Muscle layer of duodenum (tissue), 2 donors: ENCODE measurements at regions not wholly inside any gene's neighbourhood (a gene's known extent, or its start where the extent isn't known, plus 50 kb on each side); places are given as distances from the start of the nearest gene placed in this dataset.

ENCODE experiments used
- H3K27ac ChIP-seq: one replicate; pipeline ENCODE4 v1.7.0; 2013; ENCODE audit warnings: mild to moderate bottlenecking, low read length
- H3K27me3 ChIP-seq: one replicate; pipeline ENCODE4 v1.7.0; 2013; ENCODE audit warnings: low read depth, mild to moderate bottlenecking, control low read depth, low read length
- H3K36me3 ChIP-seq, 2 donors: one replicate each; pipeline ENCODE4 v1.7.0; 2013; ENCODE audit warnings: low read length in 2 of 2, control low read depth in 1 of 2, mild to moderate bottlenecking in 1 of 2; ENCODE audit not compliant: insufficient read depth in 2 of 2, control insufficient read depth in 1 of 2
- H3K4me1 ChIP-seq, 2 donors: one replicate each; pipeline ENCODE4 v1.7.0; 2013; ENCODE audit warnings: low read length in 2 of 2, mild to moderate bottlenecking in 2 of 2, control low read depth in 1 of 2, moderate library complexity in 1 of 2; ENCODE audit not compliant: insufficient read depth in 2 of 2, control insufficient read depth in 1 of 2
- H3K4me3 ChIP-seq, 2 donors: one replicate each; pipeline ENCODE4 v1.7.0; 2013; ENCODE audit warnings: low read length in 2 of 2, low read depth in 1 of 2, mild to moderate bottlenecking in 1 of 2
- H3K9me3 ChIP-seq, 2 donors: one replicate each; pipeline ENCODE4 v1.7.0; 2013; ENCODE audit warnings: low read length in 2 of 2, control low read depth in 1 of 2, mild to moderate bottlenecking in 1 of 2; ENCODE audit not compliant: control insufficient read depth in 1 of 2
- donor health status: healthy.

DNA sequence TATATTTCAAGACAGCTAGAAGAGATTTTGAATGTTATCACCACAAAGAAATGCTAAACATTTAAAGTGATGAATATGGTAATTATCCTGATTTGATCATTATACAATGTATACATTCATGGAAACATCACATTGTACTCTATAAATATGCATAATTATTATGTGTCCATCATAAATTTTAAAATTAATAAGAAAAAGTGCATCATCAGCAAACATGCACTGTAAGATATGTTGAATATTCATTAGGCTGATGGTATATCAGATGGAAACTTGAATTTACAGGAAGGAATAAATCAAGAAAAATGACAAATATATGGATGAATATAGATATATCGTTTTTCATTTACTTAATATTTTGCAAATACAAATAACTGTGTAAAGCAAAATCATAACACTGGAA lies 812.1 kb upstream of the INTU start:
- Histone ChIP-seq H3K4me3 (no peak overlapping the region), H3K9me3 (peaks cover 0 to 3% of the 10 kb centered on the region in 2 donors), H3K36me3 (no peaks in the 10 kb centered on the region), H3K27ac (no peak overlapping the region), H3K27me3 (no peaks in the 10 kb centered on the region), H3K4me1 (no peaks in the 10 kb centered on the region)

DNA sequence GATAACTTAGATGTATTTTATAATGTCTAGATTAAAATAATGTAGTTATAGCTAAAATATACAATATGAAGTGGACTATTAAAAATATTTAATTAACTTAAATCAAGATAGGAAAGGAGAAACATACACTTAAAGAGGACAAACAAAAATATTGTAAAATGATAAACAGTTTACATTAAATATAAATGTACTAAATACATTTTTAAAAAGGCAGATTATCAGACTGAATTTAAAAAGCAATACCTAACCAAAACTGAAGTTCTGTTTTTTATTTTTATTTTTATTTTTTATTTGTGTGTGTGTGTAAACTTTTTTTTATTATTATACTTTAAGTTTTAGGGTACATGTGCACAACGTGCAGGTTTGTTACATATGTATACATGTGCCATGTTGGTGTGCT lies 811.6 kb upstream of the INTU start:
- no peaks in the 10 kb centered on the region for H3K27me3 ChIP-seq
- H3K4me1 ChIP-seq: no peaks in the 10 kb centered on the region
- peaks cover 0 to 3% of the 10 kb centered on the region in 2 donors for H3K9me3 ChIP-seq
- H3K36me3 ChIP-seq: no peaks in the 10 kb centered on the region
- no peak overlapping the region for H3K27ac ChIP-seq
- no peak overlapping the region for H3K4me3 ChIP-seq

DNA sequence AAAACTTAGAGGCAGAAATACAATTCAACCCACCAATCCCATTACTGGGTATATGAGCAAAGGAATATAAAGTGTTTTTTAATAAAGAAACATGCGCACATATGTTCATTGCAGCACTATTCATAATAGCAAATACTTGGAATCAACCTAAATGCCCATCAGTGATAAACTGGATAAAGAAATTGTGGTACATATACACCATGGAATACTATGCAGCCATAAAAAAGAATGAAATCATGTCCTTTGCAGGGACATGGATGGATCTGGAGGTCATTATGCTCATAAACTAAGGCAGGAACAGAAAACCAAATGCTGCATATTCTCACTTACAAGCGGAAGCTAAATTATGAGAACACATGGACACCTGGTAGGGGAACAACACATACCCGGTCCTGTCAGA lies 807.7 kb upstream of the INTU start:
- no peak overlapping the region for H3K4me3 ChIP-seq
- H3K4me1 ChIP-seq: no peaks in the 10 kb centered on the region
- no peak overlapping the region for H3K27ac ChIP-seq
- H3K36me3 ChIP-seq: no peaks in the 10 kb centered on the region
- no peaks in the 10 kb centered on the region for H3K27me3 ChIP-seq
- H3K9me3 ChIP-seq: peaks cover 0 to 7% of the 10 kb centered on the region in 2 donors

DNA sequence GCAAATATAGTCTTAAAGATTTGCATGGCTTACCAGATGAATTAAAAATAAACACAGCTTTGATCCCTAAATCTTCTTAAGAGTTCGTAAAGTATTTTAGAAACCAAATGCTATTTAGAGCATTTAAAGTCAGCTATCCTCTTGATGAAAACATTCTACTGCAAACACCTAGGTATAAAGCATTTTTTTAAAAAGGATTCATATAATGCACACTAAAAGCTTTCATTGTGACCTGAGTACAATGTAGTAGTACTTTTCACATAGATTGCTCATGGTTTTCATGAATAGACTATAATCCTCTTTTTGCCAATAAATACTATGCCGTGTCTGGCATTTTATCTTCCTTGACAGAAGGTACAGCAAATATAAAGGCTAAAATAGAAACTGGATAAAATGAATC lies 805.1 kb upstream of the INTU start:
- no peaks in the 10 kb centered on the region for H3K27me3 ChIP-seq
- H3K27ac ChIP-seq: no peak overlapping the region
- H3K36me3 ChIP-seq: no peaks in the 10 kb centered on the region
- no peaks in the 10 kb centered on the region for H3K4me1 ChIP-seq
- H3K9me3 ChIP-seq: peaks cover 0 to 23% of the 10 kb centered on the region in 2 donors
- H3K4me3 ChIP-seq: no peak overlapping the region

DNA sequence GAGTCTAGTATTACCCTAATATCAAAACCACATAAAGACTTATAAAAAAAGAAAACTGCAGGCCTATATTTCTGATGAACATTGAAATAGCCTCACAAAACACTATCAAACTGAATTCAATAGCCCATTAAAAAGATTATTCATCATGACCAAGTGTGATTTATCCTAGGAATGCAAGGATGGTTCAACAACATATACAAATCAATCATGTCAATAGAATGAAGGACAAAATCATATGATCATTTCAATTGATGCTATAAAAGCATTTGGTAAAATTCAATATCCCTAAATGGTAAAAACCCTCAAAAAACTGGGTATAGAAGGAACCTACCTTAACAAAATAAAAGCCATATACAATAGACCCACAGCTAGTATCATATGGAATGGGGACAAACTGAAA lies 797.9 kb upstream of the INTU start:
- no peaks in the 10 kb centered on the region for H3K36me3 ChIP-seq
- no peak overlapping the region for H3K4me3 ChIP-seq
- no peaks in the 10 kb centered on the region for H3K27me3 ChIP-seq
- H3K27ac ChIP-seq: no peak overlapping the region
- peaks cover 0 to 3% of the 10 kb centered on the region in 2 donors for H3K4me1 ChIP-seq
- H3K9me3 ChIP-seq: peaks cover 0 to 25% of the 10 kb centered on the region in 2 donors

DNA sequence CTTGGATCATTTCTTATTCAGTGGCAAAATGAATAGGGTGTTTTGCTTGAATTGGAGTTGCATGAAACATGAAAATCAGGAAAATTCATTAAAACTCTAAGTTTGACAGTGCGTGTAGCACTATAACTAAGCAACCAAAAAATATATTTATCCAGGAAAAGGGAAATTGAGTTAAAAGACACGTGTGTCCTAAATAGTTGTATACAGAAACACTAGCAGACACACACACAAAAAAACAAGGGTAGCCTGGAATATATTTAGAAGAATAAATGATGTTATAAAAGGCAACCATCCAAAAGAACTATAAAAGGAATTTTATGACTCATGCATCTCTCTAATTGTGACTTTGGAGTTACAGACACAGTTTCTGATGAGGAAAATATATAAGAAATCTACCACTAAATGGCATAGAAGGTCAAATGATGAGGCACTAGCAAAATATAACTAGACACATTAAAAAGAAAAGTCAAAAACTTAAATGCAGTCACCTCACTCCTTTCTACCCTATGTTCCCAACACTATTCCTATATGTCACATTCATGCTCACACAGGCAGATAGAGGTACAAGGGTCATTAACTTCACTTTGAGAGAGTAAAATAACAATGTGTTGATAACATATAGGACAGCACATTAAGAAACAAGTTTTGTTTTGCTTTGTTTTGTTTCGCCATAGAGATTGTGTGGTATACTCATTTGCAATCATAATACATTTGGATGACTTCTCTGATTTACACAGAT lies 793.6 kb upstream of the INTU start:
- Histone ChIP-seq H3K9me3 (peaks cover 0 to 18% of the 10 kb centered on the region in 2 donors), H3K36me3 (no peaks in the 10 kb centered on the region), H3K4me3 (no peak overlapping the region), H3K27me3 (no peaks in the 10 kb centered on the region), H3K4me1 (peaks cover 0 to 3% of the 10 kb centered on the region in 2 donors), H3K27ac (no peak overlapping the region)

DNA sequence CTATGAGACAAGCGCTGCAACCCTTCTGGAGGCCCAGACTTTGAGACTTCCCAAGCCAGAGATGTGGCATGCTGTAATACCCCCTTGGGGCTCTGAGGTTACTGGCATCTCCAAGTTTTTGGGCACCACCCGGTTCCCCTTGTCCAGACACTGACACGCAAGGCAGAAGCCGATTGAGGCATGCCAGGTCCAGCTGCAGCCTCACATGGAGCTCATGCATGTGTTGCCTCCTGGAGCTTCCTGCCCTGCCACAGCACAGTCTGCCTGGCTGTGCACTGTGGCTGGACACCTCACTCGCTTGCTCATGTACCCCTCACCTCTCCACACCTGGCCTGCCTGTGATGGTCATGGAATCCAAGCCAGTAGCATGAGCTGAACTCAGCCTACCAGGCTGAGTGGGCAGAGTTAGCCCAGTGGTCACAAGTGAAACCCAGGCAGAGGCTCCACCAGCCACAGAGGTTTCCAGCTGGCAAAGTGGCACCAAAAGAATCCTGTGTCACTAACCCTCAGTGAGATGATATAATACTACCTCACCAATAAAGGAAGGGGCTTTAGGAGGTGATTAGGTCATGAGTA lies 789.2 kb upstream of the INTU start:
- no peak overlapping the region for H3K4me3 ChIP-seq
- no peak overlapping the region for H3K27ac ChIP-seq
- peaks cover 0 to 3% of the 10 kb centered on the region in 2 donors for H3K4me1 ChIP-seq

DNA sequence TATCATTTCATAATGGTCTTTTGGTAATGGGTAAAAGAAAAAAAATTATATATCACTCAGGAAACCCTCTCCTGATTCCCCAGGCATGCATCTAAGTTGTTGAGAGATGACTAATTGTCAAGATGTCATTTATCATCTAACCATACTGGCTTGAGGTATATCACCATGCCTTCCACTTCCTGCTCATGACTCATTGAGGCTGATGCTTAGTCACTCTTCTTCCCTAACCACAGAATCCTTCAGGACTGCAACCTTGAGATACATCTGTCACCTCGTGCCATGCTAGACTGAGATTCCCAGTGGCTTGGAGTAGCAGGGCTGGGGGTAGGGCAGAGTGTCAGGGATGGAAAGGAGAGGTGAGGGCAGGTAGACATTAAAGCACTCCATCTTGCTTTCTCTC lies 782.5 kb upstream of the INTU start:
- no peaks in the 10 kb centered on the region for H3K4me1 ChIP-seq
- no peak overlapping the region for H3K27ac ChIP-seq
- no peak overlapping the region for H3K4me3 ChIP-seq
- H3K27me3 ChIP-seq: no peaks in the 10 kb centered on the region
- H3K36me3 ChIP-seq: no peaks in the 10 kb centered on the region
- H3K9me3 ChIP-seq: no peaks in the 10 kb centered on the region

More for the DNA sequence above, 789.2 kb upstream of the INTU start:
- Histone ChIP-seq H3K27me3 (no peaks in the 10 kb centered on the region), H3K9me3 (peaks cover 0 to 12% of the 10 kb centered on the region in 2 donors), H3K36me3 (no peaks in the 10 kb centered on the region)

DNA sequence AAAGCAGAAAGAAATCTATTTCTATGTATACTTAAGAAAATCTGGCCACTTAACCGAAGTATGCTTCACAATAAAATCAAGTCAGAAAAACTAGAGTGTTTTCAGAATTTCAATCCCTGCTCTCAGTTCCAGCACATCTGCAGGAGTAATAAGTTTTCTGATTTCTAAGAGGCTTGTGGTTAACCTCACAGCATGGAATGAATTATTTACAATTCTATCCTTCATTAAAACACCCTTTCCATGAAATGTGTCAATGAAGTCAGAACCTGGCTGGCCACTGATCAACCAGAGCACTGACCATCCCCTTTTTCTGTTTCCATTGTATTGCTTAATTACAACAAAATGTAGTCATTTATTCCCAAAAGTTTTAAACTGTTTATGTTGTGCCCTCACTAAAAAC lies 781.4 kb upstream of the INTU start:
- no peak overlapping the region for H3K27ac ChIP-seq
- no peaks in the 10 kb centered on the region for H3K4me1 ChIP-seq
- H3K27me3 ChIP-seq: no peaks in the 10 kb centered on the region
- H3K4me3 ChIP-seq: no peak overlapping the region
- H3K36me3 ChIP-seq: no peaks in the 10 kb centered on the region
- no peaks in the 10 kb centered on the region for H3K9me3 ChIP-seq

DNA sequence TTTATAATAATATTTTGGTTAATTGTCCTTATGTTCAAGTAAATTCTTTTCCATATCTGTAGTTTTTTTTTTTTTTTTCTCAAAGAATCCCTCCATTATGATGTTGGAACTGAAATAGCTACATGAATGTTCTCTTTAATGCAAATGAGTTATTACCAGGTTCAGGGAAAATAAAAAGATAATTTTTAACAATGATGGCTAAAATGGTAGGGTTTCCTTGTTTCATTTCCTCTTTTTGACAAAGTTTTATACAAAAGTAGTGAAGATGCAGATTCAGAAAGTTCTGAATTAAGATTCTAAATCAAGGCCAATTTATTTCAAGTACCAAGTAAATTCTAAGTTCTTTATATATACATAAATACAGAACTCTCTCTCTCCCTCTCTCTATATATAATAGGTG lies 779.0 kb upstream of the INTU start:
- Histone ChIP-seq H3K27ac (no peak overlapping the region), H3K9me3 (no peaks in the 10 kb centered on the region), H3K36me3 (no peaks in the 10 kb centered on the region), H3K4me3 (no peak overlapping the region), H3K27me3 (no peaks in the 10 kb centered on the region), H3K4me1 (no peaks in the 10 kb centered on the region)

DNA sequence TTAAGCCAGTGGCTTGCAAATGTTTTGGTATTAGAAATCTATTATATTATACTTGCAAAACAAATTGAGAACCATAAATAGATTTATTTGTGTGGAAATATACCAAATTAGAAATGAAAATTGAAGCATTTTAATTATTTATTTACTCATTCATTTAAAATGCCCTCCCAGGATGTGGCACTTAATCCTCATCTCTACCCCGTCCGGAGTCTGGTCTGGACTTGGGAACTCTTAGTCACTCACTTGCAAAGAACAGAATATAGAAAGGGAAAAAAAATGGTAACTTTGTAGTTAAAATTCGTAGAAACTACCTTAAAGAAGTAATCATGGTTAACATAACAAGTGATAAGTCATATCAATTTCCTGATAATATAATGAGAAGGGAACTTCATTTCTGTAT lies 775.9 kb upstream of the INTU start:
- H3K4me3 ChIP-seq: no peak overlapping the region
- H3K27me3 ChIP-seq: no peaks in the 10 kb centered on the region
- no peaks in the 10 kb centered on the region for H3K9me3 ChIP-seq
- H3K27ac ChIP-seq: no peak overlapping the region
- no peaks in the 10 kb centered on the region for H3K4me1 ChIP-seq
- H3K36me3 ChIP-seq: no peaks in the 10 kb centered on the region

DNA sequence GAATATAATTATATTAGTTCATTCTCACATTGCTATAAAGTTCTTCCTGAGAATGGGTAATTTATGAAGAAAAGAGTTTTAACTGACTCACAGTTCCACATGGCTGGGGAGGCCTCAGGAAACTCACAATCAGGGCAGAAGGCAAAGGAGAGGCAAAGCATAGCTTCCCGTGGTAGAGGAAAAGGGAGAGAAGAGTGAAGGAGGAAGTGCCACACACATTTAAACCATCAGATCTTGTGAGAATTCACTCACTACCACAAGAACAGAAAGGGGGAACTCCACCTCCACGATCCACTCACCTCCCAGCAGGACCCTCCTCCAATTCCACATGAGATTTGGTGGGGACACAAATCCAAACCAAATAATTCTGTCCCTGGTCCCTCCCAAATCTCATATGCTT lies 773.4 kb upstream of the INTU start:
- no peaks in the 10 kb centered on the region for H3K36me3 ChIP-seq
- no peak overlapping the region for H3K27ac ChIP-seq
- H3K27me3 ChIP-seq: no peaks in the 10 kb centered on the region
- no peaks in the 10 kb centered on the region for H3K9me3 ChIP-seq
- H3K4me3 ChIP-seq: no peak overlapping the region
- no peaks in the 10 kb centered on the region for H3K4me1 ChIP-seq
